SK-N-SH (cell line): ENCODE measurements at regions not wholly inside any gene's neighbourhood (a gene's known extent, or its start where the extent isn't known, plus 50 kb on each side); places are given as distances from the start of the nearest gene placed in this dataset.
A peak's percentile ranks its signal among the peaks of the same experiment; 100 is the strongest.

Experiments used
- CTCF ChIA-PET: fragments of 300-600, 350-600 bp; formaldehyde crosslinking; extraction: SDS; loops from one replicate; lab custom pipeline; 2021; lab: Yijun Ruan, JAX
- POLR2A ChIA-PET: fragments of 350-600 bp; sonication (Branson Sonifier 250); formaldehyde crosslinking; extraction: SDS; loops from one replicate; lab custom pipeline; 2020; ENCODE audit warnings: antibody characterized with exemption, inconsistent platforms; lab: Yijun Ruan, JAX
- DNase-seq: peaks from one replicate; pipeline ENCODE4 v3.0.0; 2012
- H2AFZ ChIP-seq: fragments of 200-600 bp; sonication (generic); 2 replicates; pipeline ENCODE4 v1.8.1; 2016; ENCODE audit warnings: antibody characterized with exemption, mild to moderate bottlenecking, low read depth
- H3F3A ChIP-seq: fragments of 200-600 bp; sonication (generic); replicated peaks from 2 replicates; pipeline ENCODE3; 2016; ENCODE audit warnings: antibody characterized with exemption, mild to moderate bottlenecking; ENCODE audit not compliant: insufficient read depth
- H3K27ac ChIP-seq, 2 experiments: fragments of 200-500 bp in 1 of 2; fragments of 200-600 bp in 1 of 2; sonication (Bioruptor generic) in 1 of 2; sonication (generic), shearing (Covaris generic) in 1 of 2; 2 replicates each; pipeline versions ENCODE4 v1.5.1 to v1.6.1; 2014 to 2016; ENCODE audit warnings: low read depth in 2 of 2, inconsistent platforms in 1 of 2, low read length in 1 of 2, mild to moderate bottlenecking in 1 of 2, mixed read lengths in 1 of 2
- H3K27me3 ChIP-seq: fragments of 200-600 bp; sonication (generic), shearing (Covaris generic); 2 replicates; pipeline ENCODE4 v1.6.1; 2016; ENCODE audit warnings: mixed run types; ENCODE audit not compliant: insufficient read depth
- H3K36me3 ChIP-seq, 2 experiments: fragments of 200-500 bp in 1 of 2; fragments of 200-600 bp in 1 of 2; sonication (Bioruptor generic) in 1 of 2; sonication (generic) in 1 of 2; replicated peaks in 1 of 2; 2 replicates each; pipeline versions ENCODE3 to v1.5.1; 2014 to 2016; ENCODE audit warnings: low read length in 1 of 2, mild to moderate bottlenecking in 1 of 2; ENCODE audit not compliant: insufficient read depth in 2 of 2, control insufficient read depth in 1 of 2
- H3K4me1 ChIP-seq, 2 experiments: fragments of 200-500 bp in 1 of 2; fragments of 200-600 bp in 1 of 2; sonication (Bioruptor generic) in 1 of 2; sonication (generic), shearing (Covaris generic) in 1 of 2; 2 replicates each; pipeline versions ENCODE4 v1.5.1 to v1.6.1; 2014 to 2016; ENCODE audit warnings: low read depth in 1 of 2, low read length in 1 of 2, mixed run types in 1 of 2; ENCODE audit not compliant: insufficient read depth in 2 of 2, control insufficient read depth in 1 of 2
- H3K4me2 ChIP-seq: fragments of 200-600 bp; sonication (generic), shearing (Covaris generic); 2 replicates; pipeline ENCODE4 v1.6.1; 2017; ENCODE audit warnings: mixed run types
- H3K4me3 ChIP-seq, 2 experiments: fragments of 200-500 bp in 1 of 2; fragments of 200-600 bp in 1 of 2; sonication (Bioruptor generic) in 1 of 2; sonication (generic), shearing (Covaris generic) in 1 of 2; 2 replicates each; pipeline versions ENCODE4 v1.5.1 to v1.8.1; 2014 to 2016; ENCODE audit warnings: low read depth in 2 of 2, inconsistent platforms in 1 of 2, low read length in 1 of 2, mild to moderate bottlenecking in 1 of 2, mixed read lengths in 1 of 2, moderate library complexity in 1 of 2
- H3K79me2 ChIP-seq: fragments of 200-600 bp; sonication (generic); 2 replicates; pipeline ENCODE4 v1.8.1; 2017; ENCODE audit warnings: mild to moderate bottlenecking; ENCODE audit not compliant: insufficient read depth
- H3K9ac ChIP-seq: fragments of 200-600 bp; sonication (generic); 2 replicates; pipeline ENCODE4 v1.6.1; 2017; ENCODE audit warnings: mixed run types
- H3K9me2 ChIP-seq: fragments of 200-600 bp; sonication (generic); 2 replicates; pipeline ENCODE4 v1.6.1; 2017; ENCODE audit warnings: mixed run types
- H3K9me3 ChIP-seq: fragments of 200-600 bp; sonication (generic); 2 replicates; pipeline ENCODE4 v1.6.1; 2017; ENCODE audit warnings: mixed run types, mild to moderate bottlenecking, moderate library complexity
- H4K20me1 ChIP-seq: fragments of 200-600 bp; sonication (generic); 2 replicates; pipeline ENCODE4 v1.6.1; 2017; ENCODE audit warnings: mild to moderate bottlenecking, mixed run types; ENCODE audit not compliant: insufficient read depth
- CTCF ChIP-seq: fragments of 200-600 bp; sonication (generic); IDR thresholded peaks from 2 replicates; pipeline ENCODE4 v1.6.1; 2017; ENCODE audit warnings: antibody characterized with exemption, mild to moderate bottlenecking, moderate library complexity
- EP300 ChIP-seq, 2 experiments: IDR thresholded peaks; 2 replicates each; pipeline versions ENCODE4 v1.4.0 to v1.6.1; 2012; ENCODE audit warnings: borderline replicate concordance in 1 of 2, low read depth in 1 of 2, low read length in 1 of 2
- EZH2phosphoT487 ChIP-seq: fragments of 200-600 bp; sonication (generic); IDR thresholded peaks from 2 replicates; pipeline ENCODE4 v1.6.1; 2017; ENCODE audit warnings: low read depth, mixed run types, mild to moderate bottlenecking, antibody characterized with exemption, moderate library complexity, borderline replicate concordance
- FOXJ3 ChIP-seq: sonication (generic); formaldehyde crosslinking; IDR thresholded peaks from 2 replicates; pipeline ENCODE4 v1.5.1; 2020; ENCODE audit warnings: mild to moderate bottlenecking, missing genetic modification reagents
- GATA2 ChIP-seq: sonication (generic); formaldehyde crosslinking; IDR thresholded peaks from 2 replicates; pipeline ENCODE4 v1.5.0; 2020; ENCODE audit warnings: mild to moderate bottlenecking, missing genetic modification reagents
- JUND ChIP-seq: IDR thresholded peaks from 2 replicates; pipeline ENCODE4 v1.4.0; 2012
- MEF2A ChIP-seq: IDR thresholded peaks from 2 replicates; pipeline ENCODE4 v1.4.0; 2012; ENCODE audit warnings: low read depth, borderline replicate concordance
- MXI1 ChIP-seq: IDR thresholded peaks from 2 replicates; pipeline ENCODE4 v1.6.1; 2012; ENCODE audit warnings: mild to moderate bottlenecking, low read depth, low read length, improper control_type of control experiment
- NFIC ChIP-seq: IDR thresholded peaks from 2 replicates; pipeline ENCODE4 v1.4.0; 2012; ENCODE audit warnings: borderline replicate concordance
- POLR2AphosphoS5 ChIP-seq: IDR thresholded peaks from 2 replicates; pipeline ENCODE4 v1.6.1; 2012; ENCODE audit warnings: low read depth, low read length
- RCOR1 ChIP-seq: fragments of 150-350 bp; IDR thresholded peaks from 2 replicates; pipeline ENCODE4 v1.6.1; 2017; ENCODE audit warnings: antibody characterized with exemption, low read length
- RFX5 ChIP-seq: IDR thresholded peaks from 2 replicates; pipeline ENCODE4 v1.6.1; 2012; ENCODE audit warnings: mild to moderate bottlenecking, improper control_type of control experiment, low read length
- SMC3 ChIP-seq: IDR thresholded peaks from 2 replicates; pipeline ENCODE4 v1.6.1; 2012; ENCODE audit warnings: low read depth, low read length, improper control_type of control experiment
- TAF1 ChIP-seq: IDR thresholded peaks from 2 replicates; pipeline ENCODE4 v1.6.1; 2012; ENCODE audit warnings: low read depth, mild to moderate bottlenecking, low read length, moderate library complexity, borderline replicate concordance
- TEAD4 ChIP-seq: IDR thresholded peaks from 2 replicates; pipeline ENCODE4 v1.4.0; 2012; ENCODE audit warnings: mild to moderate bottlenecking, borderline replicate concordance; ENCODE audit not compliant: insufficient read depth
- USF1 ChIP-seq: IDR thresholded peaks from 2 replicates; pipeline ENCODE4 v1.4.0; 2012; ENCODE audit warnings: low read depth, borderline replicate concordance
- YY1 ChIP-seq: IDR thresholded peaks from 2 replicates; pipeline ENCODE4 v1.4.0; 2012; ENCODE audit warnings: low read depth, mild to moderate bottlenecking
- WGBS: methylation state at CpG from one replicate; pipeline ENCODE4 v1.1.6; 2017; ENCODE audit warnings: low lambda C conversion rate; 5-methylcytosine and 5-hydroxymethylcytosine counted together
- TF ChIP-seq, protein P1 (sequence below): IDR thresholded peaks from 2 replicates; pipeline ENCODE4; 2012

- Histone ChIP-seq H3K27me3 (no peaks in the 10 kb centered on the region), H3F3A (no peaks in the 10 kb centered on the region), H4K20me1 (no peaks in the 10 kb centered on the region), H3K9me2 (no peaks in the 10 kb centered on the region), H3K4me1 (peaks cover 0 to 10% of the 10 kb centered on the region in 2 experiments; a peak in 2 of 4 replicates), H3K4me3 (no peak overlapping the region), H2AFZ (no peak overlapping the region; the same call in 1 of the 2 replicates), H3K27ac (peak overlapping the region in 1 of 2 experiments; percentile 69; a peak in 2 of 4 replicates), H3K79me2 (no peaks in the 10 kb centered on the region), H3K9ac (no peak overlapping the region), H3K9me3 (no peaks in the 10 kb centered on the region), H3K4me2 (no peak overlapping the region), H3K36me3 (no peaks in the 10 kb centered on the region)
- 28% methylated on average over 3 of the region's 3 CpGs for WGBS
- ChIA-PET CTCF (interaction anchor here (0.9 to 1.9 kb wide), 4 partner anchors 13 to 368 kb away, joined by 3 to 5 read pairs (median 3); no protein-coding TSS in a partner anchor), POLR2A (no interaction called here)
- peak; percentile 17 for DNase-seq
- TF ChIP-seq MXI1 (peak; percentile 67; the same call in 1 of the 2 replicates), USF1 (no peak), JUND (no peak)
These were observed 341.5 kb upstream of the ZP4 start for GRCh38 chr1:238232084-238232710.

GRCh38 chr1:238226810-238227209, 336.1 kb upstream of the ZP4 start:
- no peak for TF ChIP-seq SMC3
- no peak for TF ChIP-seq EP300 (IDR thresholded peaks at IDR 0.05; ENCODE audit: borderline replicate concordance in 1 of 2, low read depth in 1 of 2, low read length in 1 of 2)
- TF ChIP-seq GATA2, result no peak
- TF ChIP-seq RCOR1, result no peak
- TF ChIP-seq TAF1, result no peak
- no peak for TF ChIP-seq EZH2phosphoT487
- TF ChIP-seq MEF2A, result no peak
- no peak for TF ChIP-seq USF1
- no peak for TF ChIP-seq NFIC
- TF ChIP-seq POLR2AphosphoS5, result no peak
- TF ChIP-seq CTCF, result no peak
- no peak for TF ChIP-seq RFX5
- TF ChIP-seq, protein P1, sequence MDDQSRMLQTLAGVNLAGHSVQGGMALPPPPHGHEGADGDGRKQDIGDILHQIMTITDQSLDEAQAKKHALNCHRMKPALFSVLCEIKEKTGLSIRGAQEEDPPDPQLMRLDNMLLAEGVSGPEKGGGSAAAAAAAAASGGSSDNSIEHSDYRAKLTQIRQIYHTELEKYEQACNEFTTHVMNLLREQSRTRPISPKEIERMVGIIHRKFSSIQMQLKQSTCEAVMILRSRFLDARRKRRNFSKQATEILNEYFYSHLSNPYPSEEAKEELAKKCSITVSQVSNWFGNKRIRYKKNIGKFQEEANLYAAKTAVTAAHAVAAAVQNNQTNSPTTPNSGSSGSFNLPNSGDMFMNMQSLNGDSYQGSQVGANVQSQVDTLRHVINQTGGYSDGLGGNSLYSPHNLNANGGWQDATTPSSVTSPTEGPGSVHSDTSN, result no peak
- TF ChIP-seq YY1, result no peak
- TF ChIP-seq FOXJ3 (CRISPR knock-in tag), result no peak
- TF ChIP-seq TEAD4, result no peak
- TF ChIP-seq, all 33 proteins: peak for 0
- DNase-seq, result no peak
- Histone ChIP-seq H2AFZ (no peak overlapping the region), H3K36me3 (no peaks in the 10 kb centered on the region), H3K4me1 (peaks cover 0 to 5% of the 10 kb centered on the region in 2 experiments; a peak in 2 of 4 replicates), H3K9me3 (no peaks in the 10 kb centered on the region), H3K9me2 (no peaks in the 10 kb centered on the region), H3F3A (no peaks in the 10 kb centered on the region), H3K4me2 (no peak overlapping the region), H3K4me3 (no peak overlapping the region), H3K27ac (no peak overlapping the region), H4K20me1 (no peaks in the 10 kb centered on the region), H3K27me3 (no peaks in the 10 kb centered on the region), H3K79me2 (no peaks in the 10 kb centered on the region), H3K9ac (no peak overlapping the region)
- ChIA-PET CTCF (interaction anchor here (0.9 to 1.1 kb wide), 2 partner anchors 17 to 362 kb away, joined by 3 to 4 read pairs; no protein-coding TSS in a partner anchor), POLR2A (no interaction called here)
- 85% methylated on average over 2 of the region's 2 CpGs for WGBS
